Left lung (tissue), 4 donors: ENCODE measurements at regions not wholly inside any gene's neighbourhood (a gene's known extent, or its start where the extent isn't known, plus 50 kb on each side); places are given as distances from the start of the nearest gene placed in this dataset.

Experiments used
- ATAC-seq: fragments of 200-7000 bp; cut with Tn5 transposase; one replicate; pipeline ENCODE4 v1.9.1; 2020; ENCODE audit warnings: moderate library complexity
- DNase-seq, 4 donors: peaks; one replicate each; pipeline ENCODE4 v3.0.0-alpha.2; 2013 to 2020
- H3K27ac ChIP-seq, 2 donors: fragments of 200-600 bp; sonication (generic) in 1 of 2; one replicate each; pipeline versions ENCODE4 v1.5.0 to v1.8.0; 2020 to 2021
- H3K27me3 ChIP-seq, 2 donors: fragments of 200-600 bp; sonication (generic) in 1 of 2; one replicate each; pipeline versions ENCODE4 v1.5.0 to v1.8.0; 2020 to 2021
- H3K36me3 ChIP-seq, 2 donors: fragments of 200-600 bp; sonication (generic) in 1 of 2; one replicate each; pipeline versions ENCODE4 v1.5.0 to v1.8.0; 2020 to 2021
- H3K4me1 ChIP-seq, 2 donors: fragments of 200-600 bp; one replicate each; pipeline ENCODE4 v1.8.0; 2021
- H3K4me3 ChIP-seq, 2 donors: fragments of 200-600 bp; sonication (generic) in 1 of 2; one replicate each; pipeline versions ENCODE4 v1.5.0 to v1.8.0; 2020 to 2021; ENCODE audit warnings: mild to moderate bottlenecking in 1 of 2
- H3K9me3 ChIP-seq, 2 donors: fragments of 200-600 bp; sonication (generic) in 1 of 2; one replicate each; pipeline versions ENCODE4 v1.5.0 to v1.8.0; 2020 to 2021
- CTCF ChIP-seq, 2 donors: fragments of 200-600 bp; sonication (generic) in 1 of 2; IDR thresholded peaks; one replicate each; pipeline versions ENCODE4 v1.5.0 to v1.8.0; 2021; ENCODE audit warnings: antibody characterized with exemption in 2 of 2
- intact Hi-C, 2 donors: fragments of 100-400 bp; cut with DNase I; formaldehyde crosslinking; loops; one replicate each; pipeline versions ENCODE4 v1.11.2 to v1.14.2; 2022
- donor health status: DM: no; HTN: yes; CAD: no.
- donor health status: DM: no; HTN: no; CAD: no.

- DNase-seq: no peak
- Histone ChIP-seq H3K36me3 (no peaks in the 10 kb centered on the region), H3K4me1 (no peaks in the 10 kb centered on the region), H3K27me3 (no peaks in the 10 kb centered on the region), H3K9me3 (no peaks in the 10 kb centered on the region), H3K4me3 (no peak overlapping the region), H3K27ac (no peak overlapping the region)
- TF ChIP-seq CTCF (IDR thresholded peaks at IDR 0.05): no peak
- ATAC-seq: no peak
- intact Hi-C loops: no loop called here
Measured at GRCh38 chr12:128052331-128052730, 214.6 kb upstream of the TMEM132C start.

GRCh38 chr12:128052777-128053176 lies 214.2 kb upstream of the TMEM132C start:
- TF ChIP-seq CTCF (IDR thresholded peaks at IDR 0.05): no peak
- DNase-seq (no peak), ATAC-seq (no peak)
- H3K4me3 ChIP-seq: no peak overlapping the region
- no peaks in the 10 kb centered on the region for H3K9me3 ChIP-seq
- H3K27ac ChIP-seq: no peak overlapping the region
- intact Hi-C loops: no loop called here
- no peaks in the 10 kb centered on the region for H3K36me3 ChIP-seq
- no peaks in the 10 kb centered on the region for H3K27me3 ChIP-seq
- no peaks in the 10 kb centered on the region for H3K4me1 ChIP-seq

GRCh38 chr12:128055567-128055966 lies 211.4 kb upstream of the TMEM132C start:
- Histone ChIP-seq H3K27ac (no peak overlapping the region), H3K4me1 (no peaks in the 10 kb centered on the region), H3K9me3 (no peaks in the 10 kb centered on the region), H3K4me3 (no peak overlapping the region), H3K27me3 (no peaks in the 10 kb centered on the region), H3K36me3 (no peaks in the 10 kb centered on the region)
- no peak for DNase-seq
- TF ChIP-seq CTCF (IDR thresholded peaks at IDR 0.05): no peak
- ATAC-seq: no peak
- intact Hi-C loops: no loop called here

GRCh38 chr12:128056136-128056801 lies 210.7 kb upstream of the TMEM132C start:
- Histone ChIP-seq H3K27ac (no peak overlapping the region), H3K9me3 (no peaks in the 10 kb centered on the region), H3K27me3 (no peaks in the 10 kb centered on the region), H3K4me1 (no peaks in the 10 kb centered on the region), H3K36me3 (no peaks in the 10 kb centered on the region), H3K4me3 (no peak overlapping the region)
- no peak for TF ChIP-seq CTCF (IDR thresholded peaks at IDR 0.05)
- intact Hi-C loops: no loop called here
- DNase-seq (no peak), ATAC-seq (no peak)

GRCh38 chr12:128057586-128057985 lies 209.4 kb upstream of the TMEM132C start:
- intact Hi-C loops: no loop called here
- H3K27ac ChIP-seq: no peak overlapping the region

More at GRCh38 chr12:128057586-128057985, 209.4 kb upstream of the TMEM132C start:
- TF ChIP-seq CTCF (IDR thresholded peaks at IDR 0.05): no peak
- no peaks in the 10 kb centered on the region for H3K4me1 ChIP-seq
- H3K36me3 ChIP-seq: no peaks in the 10 kb centered on the region
- H3K9me3 ChIP-seq: no peaks in the 10 kb centered on the region
- H3K27me3 ChIP-seq: no peaks in the 10 kb centered on the region
- H3K4me3 ChIP-seq: no peak overlapping the region
- ATAC-seq: no peak
- DNase-seq: no peak
